ENCODE measurements at regions not wholly inside any gene's neighbourhood (a gene's known extent, or its start where the extent isn't known, plus 50 kb on each side); places are given as distances from the start of the nearest gene placed in this dataset.
"Not testable (repeated sequence)": the region's sequence is repeated elsewhere in the genome, so short reads cannot be mapped to it uniquely, and the experiment has no call there.

- DNase-seq (ENCODE audit: low read depth), result no peak
These were observed 448.2 kb downstream of the SEMA3D start for GRCh38 chr7:84738583-84739150.

GRCh38 chr7:84735677-84736076 lies 451.2 kb downstream of the SEMA3D start:
- DNase-seq (ENCODE audit: low read depth), result no peak

- no peak for DNase-seq (ENCODE audit: low read depth)
These were observed 451.8 kb downstream of the SEMA3D start for GRCh38 chr7:84735011-84735410.

GRCh38 chr7:84733976-84734375 lies 452.9 kb downstream of the SEMA3D start:
- not testable (repeated sequence) for DNase-seq (ENCODE audit: low read depth)

- not testable (repeated sequence) for DNase-seq (ENCODE audit: low read depth)
These were observed 456.0 kb downstream of the SEMA3D start for GRCh38 chr7:84730864-84731263.

- DNase-seq (ENCODE audit: low read depth), result peak; percentile 20
These were observed 457.6 kb downstream of the SEMA3D start for GRCh38 chr7:84729284-84729683.

GRCh38 chr7:84722734-84723133 lies 464.1 kb downstream of the SEMA3D start:
- DNase-seq (ENCODE audit: low read depth), result no peak

GRCh38 chr7:84722086-84722485 lies 464.8 kb downstream of the SEMA3D start:
- no peak for DNase-seq (ENCODE audit: low read depth)

GRCh38 chr7:84720456-84721097 lies 466.3 kb downstream of the SEMA3D start:
- no peak for DNase-seq (ENCODE audit: low read depth)

- no peak for DNase-seq (ENCODE audit: low read depth)
These were observed 472.1 kb downstream of the SEMA3D start for GRCh38 chr7:84714765-84715164.

- no peak for DNase-seq (ENCODE audit: low read depth)
These were observed 474.3 kb downstream of the SEMA3D start for GRCh38 chr7:84712374-84713121.

GRCh38 chr7:84710538-84710937 lies 476.3 kb downstream of the SEMA3D start:
- not testable (repeated sequence) for DNase-seq (ENCODE audit: low read depth)

- DNase-seq (ENCODE audit: low read depth), result no peak
These were observed 481.1 kb downstream of the SEMA3D start for GRCh38 chr7:84705706-84706105.

- no peak for DNase-seq (ENCODE audit: low read depth)
These were observed 481.8 kb downstream of the SEMA3D start for GRCh38 chr7:84705079-84705478.

- DNase-seq (ENCODE audit: low read depth), result no peak
These were observed 482.5 kb downstream of the SEMA3D start for GRCh38 chr7:84704380-84704779.

- peak; percentile 89 for DNase-seq (ENCODE audit: low read depth)
These were observed 485.1 kb downstream of the SEMA3D start for GRCh38 chr7:84701524-84702306.

GRCh38 chr7:84700563-84701370 lies 486.1 kb downstream of the SEMA3D start:
- no peak for DNase-seq (ENCODE audit: low read depth)

GRCh38 chr7:84697506-84697905 lies 489.4 kb downstream of the SEMA3D start:
- DNase-seq (ENCODE audit: low read depth), result peak; percentile 32

- DNase-seq (ENCODE audit: low read depth), result no peak
These were observed 493.4 kb downstream of the SEMA3D start for GRCh38 chr7:84693483-84693882.

- DNase-seq (ENCODE audit: low read depth), result no peak
These were observed 494.1 kb upstream of the SEMA3A start for GRCh38 chr7:84688671-84689070.

GRCh38 chr7:84686373-84686772 lies 491.8 kb upstream of the SEMA3A start:
- no peak for DNase-seq (ENCODE audit: low read depth)
